MCF 10A (cell line): ENCODE measurements at regions not wholly inside any gene's neighbourhood (a gene's known extent, or its start where the extent isn't known, plus 50 kb on each side); places are given as distances from the start of the nearest gene placed in this dataset.

Experiments used
- BruUV-seq: library from RNA; stranded (reverse); fragments of 400-500 nt; replicated peaks from 2 replicates; lab custom pipeline; 2021; lab: Mats Ljungman, UMichigan
- CTCF ChIA-PET: fragments of 300-600 bp; sonication (Branson Sonifier 250); formaldehyde crosslinking; extraction: SDS; loops from one replicate; lab custom pipeline; 2021; ENCODE audit warnings: antibody characterized with exemption, inconsistent platforms; lab: Yijun Ruan, JAX
- POLR2A ChIA-PET: fragments of 300-600, 350-650 bp; sonication (Branson Sonifier 250); formaldehyde crosslinking; extraction: SDS; loops from one replicate; lab custom pipeline; 2020; ENCODE audit warnings: antibody characterized with exemption, inconsistent platforms; lab: Yijun Ruan, JAX
- DNase-seq: peaks from one replicate; pipeline ENCODE4 v3.0.0-alpha.2; 2018; ENCODE audit not compliant: unreplicated experiment
- H3K27ac Mint-ChIP-seq: one replicate; pipeline ENCODE4 v1.8.0; 2022; ENCODE audit warnings: mild to moderate bottlenecking, low read depth, mixed read lengths; ENCODE audit not compliant: unreplicated experiment
- H3K27me3 Mint-ChIP-seq: one replicate; pipeline ENCODE4 v1.8.0; 2022; ENCODE audit warnings: mixed read lengths; ENCODE audit not compliant: insufficient read depth, unreplicated experiment
- H3K36me3 Mint-ChIP-seq: one replicate; pipeline ENCODE4 v1.8.0; 2022; ENCODE audit warnings: mild to moderate bottlenecking, moderate library complexity, mixed read lengths; ENCODE audit not compliant: insufficient read depth, unreplicated experiment
- H3K4me1 Mint-ChIP-seq: one replicate; pipeline ENCODE4 v1.8.0; 2022; ENCODE audit warnings: mixed read lengths; ENCODE audit not compliant: insufficient read depth, unreplicated experiment
- H3K4me3 Mint-ChIP-seq: one replicate; pipeline ENCODE4 v1.8.0; 2022; ENCODE audit warnings: mild to moderate bottlenecking, moderate library complexity, mixed read lengths; ENCODE audit not compliant: unreplicated experiment
- H3K9me3 Mint-ChIP-seq: one replicate; pipeline ENCODE4 v1.8.0; 2022; ENCODE audit warnings: mixed read lengths; ENCODE audit not compliant: unreplicated experiment
- intact Hi-C: fragments of 100-400 bp; cut with micrococcal nuclease; formaldehyde crosslinking; loops from 2 replicates; pipeline ENCODE4 v1.14.1; 2022
- TF ChIP-seq, protein P1 (sequence below): fragments of 200-600 bp; IDR thresholded peaks from one replicate; pipeline ENCODE4 v1.8.0; 2022; ENCODE audit warnings: antibody characterized with exemption, mild to moderate bottlenecking; ENCODE audit not compliant: unreplicated experiment

- intact Hi-C loops: no loop called here
- ChIA-PET CTCF (interaction anchor here (0.6 kb wide), 1 partner anchor 276 kb away, joined by 3 read pairs; no protein-coding TSS in a partner anchor), POLR2A (interaction anchor here (0.9 kb wide), 1 partner anchor 8 kb away, joined by 3 read pairs; no protein-coding TSS in a partner anchor)
- no peaks in the 10 kb centered on the region for H3K36me3 Mint-ChIP-seq
- peaks cover 8% of the 10 kb centered on the region for H3K4me1 Mint-ChIP-seq
- no peak overlapping the region for H3K4me3 Mint-ChIP-seq
- no peak for DNase-seq
- H3K9me3 Mint-ChIP-seq: no peaks in the 10 kb centered on the region
- TF ChIP-seq, protein P1, sequence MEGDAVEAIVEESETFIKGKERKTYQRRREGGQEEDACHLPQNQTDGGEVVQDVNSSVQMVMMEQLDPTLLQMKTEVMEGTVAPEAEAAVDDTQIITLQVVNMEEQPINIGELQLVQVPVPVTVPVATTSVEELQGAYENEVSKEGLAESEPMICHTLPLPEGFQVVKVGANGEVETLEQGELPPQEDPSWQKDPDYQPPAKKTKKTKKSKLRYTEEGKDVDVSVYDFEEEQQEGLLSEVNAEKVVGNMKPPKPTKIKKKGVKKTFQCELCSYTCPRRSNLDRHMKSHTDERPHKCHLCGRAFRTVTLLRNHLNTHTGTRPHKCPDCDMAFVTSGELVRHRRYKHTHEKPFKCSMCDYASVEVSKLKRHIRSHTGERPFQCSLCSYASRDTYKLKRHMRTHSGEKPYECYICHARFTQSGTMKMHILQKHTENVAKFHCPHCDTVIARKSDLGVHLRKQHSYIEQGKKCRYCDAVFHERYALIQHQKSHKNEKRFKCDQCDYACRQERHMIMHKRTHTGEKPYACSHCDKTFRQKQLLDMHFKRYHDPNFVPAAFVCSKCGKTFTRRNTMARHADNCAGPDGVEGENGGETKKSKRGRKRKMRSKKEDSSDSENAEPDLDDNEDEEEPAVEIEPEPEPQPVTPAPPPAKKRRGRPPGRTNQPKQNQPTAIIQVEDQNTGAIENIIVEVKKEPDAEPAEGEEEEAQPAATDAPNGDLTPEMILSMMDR: no peak
- H3K27ac Mint-ChIP-seq: no peak overlapping the region
- no TSS peak for BruUV-seq
- H3K27me3 Mint-ChIP-seq: no peaks in the 10 kb centered on the region
Measured at GRCh38 chr1:91592716-91593477, 92.2 kb downstream of the CDC7 start.

- TF ChIP-seq, protein P1: no peak
- Mint-ChIP-seq H3K4me3 (no peak overlapping the region), H3K9me3 (no peaks in the 10 kb centered on the region), H3K27ac (no peak overlapping the region), H3K36me3 (no peaks in the 10 kb centered on the region), H3K4me1 (peaks cover 8% of the 10 kb centered on the region), H3K27me3 (no peaks in the 10 kb centered on the region)
- intact Hi-C loops: no loop called here
- DNase-seq: no peak
- ChIA-PET POLR2A (no interaction called here), CTCF (interaction anchor here (0.9 kb wide), 2 partner anchors 9 to 64 kb away, joined by 4 read pairs; no protein-coding TSS in a partner anchor)
- no TSS peak for BruUV-seq
Measured at GRCh38 chr1:91594383-91595055, 93.9 kb downstream of the CDC7 start.

DNA sequence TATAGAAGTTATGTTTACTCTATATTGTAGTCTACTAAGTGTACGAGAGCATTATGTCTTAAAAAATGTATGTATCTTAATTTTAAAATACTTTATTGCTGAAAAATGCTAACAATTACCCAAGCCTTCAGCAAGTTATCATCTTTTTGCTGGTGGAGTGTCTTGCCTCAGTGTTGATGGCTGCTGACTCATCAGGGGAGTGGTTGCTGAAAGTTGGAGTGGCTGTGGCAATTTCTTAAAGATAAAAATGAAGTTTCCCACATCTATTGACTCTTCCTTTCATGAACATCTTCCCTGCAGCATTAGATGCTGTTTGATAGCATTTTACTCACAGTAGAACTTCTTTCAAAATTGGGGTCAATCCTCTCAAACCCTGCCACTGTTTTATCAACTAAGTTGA lies 95.8 kb downstream of the CDC7 start:
- DNase-seq: peak; percentile 46

More for the DNA sequence above, 95.8 kb downstream of the CDC7 start:
- ChIA-PET POLR2A (interaction anchor here (1.0 to 1.4 kb wide), 2 partner anchors 13 to 332 kb away, joined by 3 read pairs; no protein-coding TSS in a partner anchor), CTCF (no interaction called here)
- H3K36me3 Mint-ChIP-seq: no peaks in the 10 kb centered on the region
- H3K9me3 Mint-ChIP-seq: no peaks in the 10 kb centered on the region
- no peaks in the 10 kb centered on the region for H3K27me3 Mint-ChIP-seq
- no peak overlapping the region for H3K27ac Mint-ChIP-seq
- TF ChIP-seq, protein P1: no peak
- H3K4me1 Mint-ChIP-seq: peaks cover 8% of the 10 kb centered on the region
- no TSS peak for BruUV-seq
- H3K4me3 Mint-ChIP-seq: no peak overlapping the region
- intact Hi-C loops: no loop called here
